ENCODE measurements at regions not wholly inside any gene's neighbourhood (a gene's known extent, or its start where the extent isn't known, plus 50 kb on each side); places are given as distances from the start of the nearest gene placed in this dataset.

- TF ChIP-seq CTCF (IDR thresholded peaks at IDR 0.05), result no peak
- no peak for TF ChIP-seq POLR2A (IDR thresholded peaks at IDR 0.05)
Observed at GRCh38 chr1:68994096-68994495, 497.2 kb upstream of the DEPDC1 start.
